Hepatocyte (in vitro differentiated cells): ENCODE measurements at regions not wholly inside any gene's neighbourhood (a gene's known extent, or its start where the extent isn't known, plus 50 kb on each side); places are given as distances from the start of the nearest gene placed in this dataset.

ENCODE experiments used
- DNase-seq: peaks from one replicate; pipeline ENCODE4 v3.0.0-alpha.2; 2016; ENCODE audit warnings: low spot score
- H2AFZ ChIP-seq: fragments of 200-600 bp; sonication (generic); 2 replicates; pipeline ENCODE4 v1.6.0; 2016; ENCODE audit warnings: antibody characterized with exemption, mild to moderate bottlenecking
- H3K27ac ChIP-seq: fragments of 200-600 bp; sonication (generic); 2 replicates; pipeline ENCODE4 v1.5.1; 2016; ENCODE audit warnings: mild to moderate bottlenecking
- H3K27me3 ChIP-seq: fragments of 200-600 bp; sonication (generic); 2 replicates; pipeline ENCODE4 v1.6.1; 2016
- H3K36me3 ChIP-seq: fragments of 200-600 bp; sonication (generic); replicated peaks from 2 replicates; pipeline ENCODE4 v1.5.1; 2016; ENCODE audit warnings: low read depth; ENCODE audit not compliant: insufficient read depth
- H3K4me1 ChIP-seq: fragments of 200-600 bp; sonication (generic); 2 replicates; pipeline ENCODE4 v1.5.1; 2016; ENCODE audit warnings: mild to moderate bottlenecking, moderate library complexity; ENCODE audit not compliant: insufficient read depth
- H3K4me2 ChIP-seq: fragments of 200-600 bp; sonication (generic); 2 replicates; pipeline ENCODE4 v1.6.0; 2016
- H3K4me3 ChIP-seq: fragments of 200-600 bp; sonication (generic); 2 replicates; pipeline ENCODE4 v1.5.1; 2016; ENCODE audit warnings: mild to moderate bottlenecking
- H3K79me2 ChIP-seq: fragments of 200-600 bp; sonication (generic); 2 replicates; pipeline ENCODE4 v1.6.0; 2017; ENCODE audit warnings: mild to moderate bottlenecking
- H3K9me2 ChIP-seq: fragments of 200-600 bp; sonication (generic); replicated peaks from 2 replicates; pipeline ENCODE4 v1.6.0; 2017; ENCODE audit warnings: mild to moderate bottlenecking; ENCODE audit not compliant: insufficient read depth
- H3K9me3 ChIP-seq: fragments of 200-600 bp; sonication (generic); 2 replicates; pipeline ENCODE4 v1.5.1; 2016; ENCODE audit warnings: low read depth, mild to moderate bottlenecking
- H4K20me1 ChIP-seq: fragments of 200-600 bp; sonication (generic); 2 replicates; pipeline ENCODE4 v1.6.0; 2016; ENCODE audit warnings: mild to moderate bottlenecking; ENCODE audit not compliant: insufficient read depth, poor library complexity, severe bottlenecking
- CTCF ChIP-seq: fragments of 200-600 bp; sonication (generic); IDR thresholded peaks from 2 replicates; pipeline ENCODE4 v1.5.1; 2016; ENCODE audit warnings: antibody characterized with exemption, mild to moderate bottlenecking; ENCODE audit not compliant: poor library complexity
- EZH2 ChIP-seq: fragments of 200-600 bp; sonication (generic); IDR thresholded peaks from 2 replicates; pipeline ENCODE4 v1.6.1; 2016; ENCODE audit warnings: antibody characterized with exemption, mild to moderate bottlenecking, borderline replicate concordance
- EZH2phosphoT487 ChIP-seq: fragments of 200-600 bp; sonication (generic); IDR thresholded peaks from one replicate; pipeline ENCODE4 v1.6.1; 2018; ENCODE audit warnings: antibody characterized with exemption, mild to moderate bottlenecking, low read depth, moderate library complexity; ENCODE audit not compliant: unreplicated experiment, severe bottlenecking
- WGBS: methylation state at CpG from one replicate; pipeline ENCODE4 v1.1.6; 2016; ENCODE audit warnings: low lambda C conversion rate; ENCODE audit errors: missing lambda C conversion rate; 5-methylcytosine and 5-hydroxymethylcytosine counted together

GRCh38 chr2:211176514-211177141 lies 620.2 kb downstream of the CPS1 start:
- no peaks in the 10 kb centered on the region for H3K36me3 ChIP-seq
- H3K4me3 ChIP-seq = no peak overlapping the region
- H3K4me1 ChIP-seq = peaks cover 8% of the 10 kb centered on the region
- H3K9me2 ChIP-seq = no peaks in the 10 kb centered on the region
- no peaks in the 10 kb centered on the region for H3K79me2 ChIP-seq
- no peak overlapping the region for H2AFZ ChIP-seq
- no peak for TF ChIP-seq EZH2phosphoT487
- TF ChIP-seq CTCF = no peak
- no peak for TF ChIP-seq EZH2
- no peak overlapping the region for H3K27ac ChIP-seq
- no peaks in the 10 kb centered on the region for H4K20me1 ChIP-seq
- H3K4me2 ChIP-seq = no peak overlapping the region
- H3K9me3 ChIP-seq = no peaks in the 10 kb centered on the region
- H3K27me3 ChIP-seq = no peaks in the 10 kb centered on the region
- DNase-seq = no peak

- Histone ChIP-seq H3K4me2 (peak overlapping the region; percentile 53), H3K9me2 (no peaks in the 10 kb centered on the region), H3K27me3 (no peaks in the 10 kb centered on the region), H2AFZ (peak overlapping the region; percentile 37), H3K4me3 (no peak overlapping the region), H3K4me1 (peaks cover 12% of the 10 kb centered on the region), H3K36me3 (no peaks in the 10 kb centered on the region), H3K9me3 (no peaks in the 10 kb centered on the region), H3K27ac (no peak overlapping the region), H3K79me2 (no peaks in the 10 kb centered on the region), H4K20me1 (no peaks in the 10 kb centered on the region)
- peak; percentile 5 for DNase-seq
- TF ChIP-seq EZH2phosphoT487 = no peak
- no peak for TF ChIP-seq EZH2
- TF ChIP-seq CTCF = no peak
- WGBS = 43% methylated on average over 5 of the region's 5 CpGs
Measured at GRCh38 chr2:211181626-211182025, 625.2 kb downstream of the CPS1 start.

GRCh38 chr2:211187602-211188001 lies 631.2 kb downstream of the CPS1 start:
- no peaks in the 10 kb centered on the region for H3K79me2 ChIP-seq
- no peaks in the 10 kb centered on the region for H3K9me2 ChIP-seq
- no peak overlapping the region for H3K4me2 ChIP-seq
- H3K27me3 ChIP-seq = no peaks in the 10 kb centered on the region
- H3K27ac ChIP-seq = no peak overlapping the region
- no peaks in the 10 kb centered on the region for H4K20me1 ChIP-seq
- H3K36me3 ChIP-seq = no peaks in the 10 kb centered on the region
- no peak for DNase-seq
- H3K4me3 ChIP-seq = no peak overlapping the region
- H3K4me1 ChIP-seq = no peaks in the 10 kb centered on the region
- TF ChIP-seq EZH2 (no peak), EZH2phosphoT487 (no peak), CTCF (no peak)
- no peak overlapping the region for H2AFZ ChIP-seq
- H3K9me3 ChIP-seq = no peaks in the 10 kb centered on the region

- no peaks in the 10 kb centered on the region for H4K20me1 ChIP-seq
- H3K36me3 ChIP-seq = no peaks in the 10 kb centered on the region
- TF ChIP-seq CTCF (no peak), EZH2 (no peak), EZH2phosphoT487 (no peak)
- H3K79me2 ChIP-seq = no peaks in the 10 kb centered on the region
- no peak overlapping the region for H3K27ac ChIP-seq
- no peaks in the 10 kb centered on the region for H3K9me3 ChIP-seq
- H3K4me1 ChIP-seq = no peaks in the 10 kb centered on the region
- no peak overlapping the region for H3K4me2 ChIP-seq
- no peak overlapping the region for H3K4me3 ChIP-seq
- no peaks in the 10 kb centered on the region for H3K9me2 ChIP-seq
- DNase-seq = no peak
- H2AFZ ChIP-seq = no peak overlapping the region
- no peaks in the 10 kb centered on the region for H3K27me3 ChIP-seq
Measured at GRCh38 chr2:211203986-211204385, 647.6 kb downstream of the CPS1 start.
